ENCODE measurements at regions not wholly inside any gene's neighbourhood (a gene's known extent, or its start where the extent isn't known, plus 50 kb on each side); places are given as distances from the start of the nearest gene placed in this dataset.
A peak's percentile ranks its signal among the peaks of the same experiment; 100 is the strongest.

GRCh38 chr20:54366669-54367344 lies 108.6 kb upstream of the DOK5 start:
- H3K4me3 ChIP-seq (ENCODE audit: control insufficient read depth, low read depth, low read length) = no peak overlapping the region
- DNase-seq (ENCODE audit: low read depth) = no peak
- no peak for TF ChIP-seq CTCF (conservative IDR thresholded peaks at IDR 0.05; ENCODE audit: control insufficient read depth, insufficient read depth, low read depth, low read length)

- H3K4me3 ChIP-seq (ENCODE audit: control insufficient read depth, low read depth, low read length) = no peak overlapping the region
- no peak for TF ChIP-seq CTCF (conservative IDR thresholded peaks at IDR 0.05; ENCODE audit: control insufficient read depth, insufficient read depth, low read depth, low read length)
- DNase-seq (ENCODE audit: low read depth) = peak; percentile 14
Observed at GRCh38 chr20:54368570-54368969, 106.8 kb upstream of the DOK5 start.

GRCh38 chr20:54372313-54372712 lies 103.1 kb upstream of the DOK5 start:
- no peak for DNase-seq (ENCODE audit: low read depth)
- TF ChIP-seq CTCF (conservative IDR thresholded peaks at IDR 0.05; ENCODE audit: control insufficient read depth, insufficient read depth, low read depth, low read length) = no peak
- no peak overlapping the region for H3K4me3 ChIP-seq (ENCODE audit: control insufficient read depth, low read depth, low read length)

- H3K4me3 ChIP-seq (ENCODE audit: control insufficient read depth, low read depth, low read length) = no peak overlapping the region
- DNase-seq (ENCODE audit: low read depth) = no peak
- TF ChIP-seq CTCF (conservative IDR thresholded peaks at IDR 0.05; ENCODE audit: control insufficient read depth, insufficient read depth, low read depth, low read length) = no peak
Observed at GRCh38 chr20:54377992-54378773, 97.2 kb upstream of the DOK5 start.

- H3K4me3 ChIP-seq (ENCODE audit: control insufficient read depth, low read depth, low read length) = no peak overlapping the region
- no peak for DNase-seq (ENCODE audit: low read depth)
- TF ChIP-seq CTCF (conservative IDR thresholded peaks at IDR 0.05; ENCODE audit: control insufficient read depth, insufficient read depth, low read depth, low read length) = no peak
Observed at GRCh38 chr20:54379893-54380584, 95.4 kb upstream of the DOK5 start.

GRCh38 chr20:54382419-54382818 lies 93.0 kb upstream of the DOK5 start:
- no peak overlapping the region for H3K4me3 ChIP-seq (ENCODE audit: control insufficient read depth, low read depth, low read length)
- no peak for TF ChIP-seq CTCF (conservative IDR thresholded peaks at IDR 0.05; ENCODE audit: control insufficient read depth, insufficient read depth, low read depth, low read length)
- no peak for DNase-seq (ENCODE audit: low read depth)
